IPS-NIHi11 (cell line): ENCODE measurements at regions not wholly inside any gene's neighbourhood (a gene's known extent, or its start where the extent isn't known, plus 50 kb on each side); places are given as distances from the start of the nearest gene placed in this dataset.

ENCODE experiments used
- DNase-seq: peaks from one replicate; pipeline ENCODE4 v3.0.0; 2012; ENCODE audit warnings: mixed read lengths, low spot score

- no peak for DNase-seq
Observed at GRCh38 chr9:95620722-95621121, 104.0 kb upstream of the PTCH1 start.

GRCh38 chr9:95620314-95620713, 103.5 kb upstream of the PTCH1 start:
- DNase-seq, result no peak

GRCh38 chr9:95615246-95615645, 98.5 kb upstream of the PTCH1 start:
- DNase-seq, result no peak

GRCh38 chr9:95613670-95614069, 96.9 kb upstream of the PTCH1 start:
- DNase-seq, result no peak

- no peak for DNase-seq
Observed at GRCh38 chr9:95611354-95611753, 94.6 kb upstream of the PTCH1 start.

GRCh38 chr9:95610006-95610785, 93.4 kb upstream of the PTCH1 start:
- no peak for DNase-seq

- no peak for DNase-seq
Observed at GRCh38 chr9:95609426-95609825, 92.7 kb upstream of the PTCH1 start.

GRCh38 chr9:95608341-95608740, 91.6 kb upstream of the PTCH1 start:
- DNase-seq, result no peak

- no peak for DNase-seq
Observed at GRCh38 chr9:95607507-95607906, 90.7 kb upstream of the PTCH1 start.

GRCh38 chr9:95606489-95607350, 89.9 kb upstream of the PTCH1 start:
- no peak for DNase-seq

- DNase-seq, result no peak
Observed at GRCh38 chr9:95605816-95606488, 89.2 kb upstream of the PTCH1 start.

GRCh38 chr9:95605101-95605500, 88.3 kb upstream of the PTCH1 start:
- peak; percentile 72 for DNase-seq

- no peak for DNase-seq
Observed at GRCh38 chr9:95598236-95598635, 81.5 kb upstream of the PTCH1 start.

GRCh38 chr9:95595721-95596295, 79.0 kb upstream of the PTCH1 start:
- DNase-seq, result no peak

GRCh38 chr9:95592931-95593330, 76.2 kb upstream of the PTCH1 start:
- no peak for DNase-seq

- no peak for DNase-seq
Observed at GRCh38 chr9:95588724-95589588, 72.2 kb upstream of the PTCH1 start.

GRCh38 chr9:95587021-95587964, 70.5 kb upstream of the PTCH1 start:
- DNase-seq, result no peak

GRCh38 chr9:95586326-95586725, 69.6 kb upstream of the PTCH1 start:
- no peak for DNase-seq

GRCh38 chr9:95585824-95586223, 69.1 kb upstream of the PTCH1 start:
- no peak for DNase-seq

- DNase-seq, result no peak
Observed at GRCh38 chr9:95584176-95584575, 67.4 kb upstream of the PTCH1 start.
